ENCODE measurements at regions not wholly inside any gene's neighbourhood (a gene's known extent, or its start where the extent isn't known, plus 50 kb on each side); places are given as distances from the start of the nearest gene placed in this dataset.

- no peak for TF ChIP-seq CTCF (IDR thresholded peaks at IDR 0.05 in 4 of 5, conservative IDR thresholded peaks at IDR 0.05 in 1 of 5)
- TF ChIP-seq POLR2A (IDR thresholded peaks at IDR 0.05): no peak
Observed at GRCh38 chr10:90227217-90227656, 525.8 kb downstream of the KIF20B start.

Measured in gastrocnemius medialis (tissue), 4 donors.